ENCODE measurements at regions not wholly inside any gene's neighbourhood (a gene's known extent, or its start where the extent isn't known, plus 50 kb on each side); places are given as distances from the start of the nearest gene placed in this dataset.

GRCh38 chr12:69074556-69075349 lies 141.8 kb upstream of the CPM start:
- TF ChIP-seq, protein P1, sequence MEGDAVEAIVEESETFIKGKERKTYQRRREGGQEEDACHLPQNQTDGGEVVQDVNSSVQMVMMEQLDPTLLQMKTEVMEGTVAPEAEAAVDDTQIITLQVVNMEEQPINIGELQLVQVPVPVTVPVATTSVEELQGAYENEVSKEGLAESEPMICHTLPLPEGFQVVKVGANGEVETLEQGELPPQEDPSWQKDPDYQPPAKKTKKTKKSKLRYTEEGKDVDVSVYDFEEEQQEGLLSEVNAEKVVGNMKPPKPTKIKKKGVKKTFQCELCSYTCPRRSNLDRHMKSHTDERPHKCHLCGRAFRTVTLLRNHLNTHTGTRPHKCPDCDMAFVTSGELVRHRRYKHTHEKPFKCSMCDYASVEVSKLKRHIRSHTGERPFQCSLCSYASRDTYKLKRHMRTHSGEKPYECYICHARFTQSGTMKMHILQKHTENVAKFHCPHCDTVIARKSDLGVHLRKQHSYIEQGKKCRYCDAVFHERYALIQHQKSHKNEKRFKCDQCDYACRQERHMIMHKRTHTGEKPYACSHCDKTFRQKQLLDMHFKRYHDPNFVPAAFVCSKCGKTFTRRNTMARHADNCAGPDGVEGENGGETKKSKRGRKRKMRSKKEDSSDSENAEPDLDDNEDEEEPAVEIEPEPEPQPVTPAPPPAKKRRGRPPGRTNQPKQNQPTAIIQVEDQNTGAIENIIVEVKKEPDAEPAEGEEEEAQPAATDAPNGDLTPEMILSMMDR (IDR thresholded peaks at IDR 0.05; ENCODE audit: unreplicated experiment): no peak
- no peak overlapping the region for H3K4me3 Mint-ChIP-seq (ENCODE audit: low read depth, unreplicated experiment)
- no peak for DNase-seq
- BruUV-seq (replicated peaks): no TSS peak
- CTCF ChIA-PET: interaction anchor here (1.4 kb wide), 1 partner anchor 244 kb away, joined by 3 read pairs; no protein-coding TSS in a partner anchor
- H3K36me3 Mint-ChIP-seq (ENCODE audit: insufficient read depth, unreplicated experiment): no peaks in the 10 kb centered on the region
- intact Hi-C loops (cut with micrococcal nuclease; ENCODE audit: unreplicated experiment): no loop called here
- peaks cover 2% of the 10 kb centered on the region for H3K9me3 Mint-ChIP-seq (ENCODE audit: low read depth, unreplicated experiment)
- H3K27me3 Mint-ChIP-seq (ENCODE audit: unreplicated experiment): no peaks in the 10 kb centered on the region
- no peak overlapping the region for H3K27ac Mint-ChIP-seq (ENCODE audit: unreplicated experiment)
- H3K4me1 Mint-ChIP-seq (ENCODE audit: low read depth, unreplicated experiment): peaks cover 14% of the 10 kb centered on the region

- Mint-ChIP-seq H3K36me3 (ENCODE audit: insufficient read depth, unreplicated experiment) (no peaks in the 10 kb centered on the region), H3K27me3 (ENCODE audit: unreplicated experiment) (peaks cover 13% of the 10 kb centered on the region), H3K4me1 (ENCODE audit: low read depth, unreplicated experiment) (no peaks in the 10 kb centered on the region), H3K4me3 (ENCODE audit: low read depth, unreplicated experiment) (no peak overlapping the region), H3K9me3 (ENCODE audit: low read depth, unreplicated experiment) (no peaks in the 10 kb centered on the region), H3K27ac (ENCODE audit: unreplicated experiment) (no peak overlapping the region)
- DNase-seq: no peak
- CTCF ChIA-PET: no interaction called here
- intact Hi-C loops (cut with micrococcal nuclease; ENCODE audit: unreplicated experiment): no loop called here
- TF ChIP-seq, protein P1 (IDR thresholded peaks at IDR 0.05; ENCODE audit: unreplicated experiment): no peak
- BruUV-seq (replicated peaks): no TSS peak
Measured at GRCh38 chr12:69083689-69084088, 150.7 kb upstream of the CPM start.

- BruUV-seq (replicated peaks): no TSS peak
- Mint-ChIP-seq H3K4me3 (ENCODE audit: low read depth, unreplicated experiment) (no peak overlapping the region), H3K27me3 (ENCODE audit: unreplicated experiment) (peaks cover 21% of the 10 kb centered on the region), H3K36me3 (ENCODE audit: insufficient read depth, unreplicated experiment) (no peaks in the 10 kb centered on the region), H3K27ac (ENCODE audit: unreplicated experiment) (no peak overlapping the region), H3K9me3 (ENCODE audit: low read depth, unreplicated experiment) (no peaks in the 10 kb centered on the region), H3K4me1 (ENCODE audit: low read depth, unreplicated experiment) (no peaks in the 10 kb centered on the region)
- DNase-seq: no peak
- CTCF ChIA-PET: interaction anchor here (0.9 kb wide), 1 partner anchor 208 kb away, joined by 3 read pairs; no protein-coding TSS in a partner anchor
- intact Hi-C loops (cut with micrococcal nuclease; ENCODE audit: unreplicated experiment): no loop called here
- TF ChIP-seq, protein P1 (IDR thresholded peaks at IDR 0.05; ENCODE audit: unreplicated experiment): no peak
Measured at GRCh38 chr12:69084816-69085378, 151.9 kb upstream of the CPM start.

GRCh38 chr12:69085852-69086251 lies 152.9 kb upstream of the CPM start:
- intact Hi-C loops (cut with micrococcal nuclease; ENCODE audit: unreplicated experiment): no loop called here
- BruUV-seq (replicated peaks): no TSS peak
- Mint-ChIP-seq H3K4me1 (ENCODE audit: low read depth, unreplicated experiment) (no peaks in the 10 kb centered on the region), H3K36me3 (ENCODE audit: insufficient read depth, unreplicated experiment) (no peaks in the 10 kb centered on the region), H3K9me3 (ENCODE audit: low read depth, unreplicated experiment) (no peaks in the 10 kb centered on the region), H3K4me3 (ENCODE audit: low read depth, unreplicated experiment) (no peak overlapping the region), H3K27ac (ENCODE audit: unreplicated experiment) (no peak overlapping the region), H3K27me3 (ENCODE audit: unreplicated experiment) (peaks cover 30% of the 10 kb centered on the region)
- DNase-seq: no peak
- CTCF ChIA-PET: interaction anchor here (0.6 kb wide), 1 partner anchor 400 kb away, joined by 3 read pairs; no protein-coding TSS in a partner anchor
- TF ChIP-seq, protein P1 (IDR thresholded peaks at IDR 0.05; ENCODE audit: unreplicated experiment): no peak
